SU-DHL-6 (cell line): ENCODE measurements at regions not wholly inside any gene's neighbourhood (a gene's known extent, or its start where the extent isn't known, plus 50 kb on each side); places are given as distances from the start of the nearest gene placed in this dataset.

Experiments
- H2AFZ ChIP-seq: fragments of 200-600 bp; sonication (generic); 2 replicates; pipeline ENCODE4 v1.6.1; 2014; ENCODE audit warnings: low read depth, mild to moderate bottlenecking, moderate library complexity, mixed read lengths, antibody characterized with exemption, low read length; ENCODE audit not compliant: severe bottlenecking
- H3F3A ChIP-seq: fragments of 200-600 bp; shearing (Covaris generic); 2 replicates; pipeline ENCODE4 v1.6.0; 2016; ENCODE audit warnings: antibody characterized with exemption, mild to moderate bottlenecking; ENCODE audit not compliant: insufficient read depth
- H3K27ac ChIP-seq: fragments of 200-600 bp; sonication (generic); 2 replicates; pipeline ENCODE4 v1.5.1; 2016; ENCODE audit warnings: low read depth, mild to moderate bottlenecking, low read length, moderate library complexity, mixed read lengths
- H3K27me3 ChIP-seq: fragments of 200-600 bp; sonication (generic), shearing (Covaris generic); 2 replicates; pipeline ENCODE4 v1.6.0; 2014; ENCODE audit warnings: mild to moderate bottlenecking, low read length
- H3K36me3 ChIP-seq: fragments of 200-600 bp; sonication (generic); 2 replicates; pipeline ENCODE4 v1.6.1; 2014; ENCODE audit warnings: mild to moderate bottlenecking, low read length, mixed read lengths
- H3K4me2 ChIP-seq: fragments of 300-600, 200-600 bp; shearing (Covaris generic), sonication (generic); 2 replicates; pipeline ENCODE4 v1.6.0; 2014; ENCODE audit warnings: low read length, low read depth, mild to moderate bottlenecking; ENCODE audit not compliant: poor library complexity, severe bottlenecking
- H3K4me3 ChIP-seq: fragments of 200-600 bp; sonication (generic); 2 replicates; pipeline ENCODE4 v1.5.1; 2014; ENCODE audit warnings: antibody characterized with exemption, low read length, mild to moderate bottlenecking, mixed read lengths; ENCODE audit not compliant: insufficient read depth, poor library complexity, severe bottlenecking
- H3K79me2 ChIP-seq: fragments of 200-600 bp; sonication (generic); 2 replicates; pipeline ENCODE4 v1.6.1; 2014; ENCODE audit warnings: mild to moderate bottlenecking, low read length, moderate library complexity; ENCODE audit not compliant: insufficient read depth
- H3K9ac ChIP-seq: fragments of 200-600 bp; sonication (generic); 2 replicates; pipeline ENCODE4 v1.7.0; 2014; ENCODE audit warnings: mild to moderate bottlenecking, low read length
- H3K9me2 ChIP-seq: fragments of 200-600 bp; sonication (generic); replicated peaks from 2 replicates; pipeline ENCODE4 v1.6.1; 2014; ENCODE audit warnings: low read length; ENCODE audit not compliant: insufficient read depth
- H3K9me3 ChIP-seq: fragments of 200-600 bp; sonication (generic); 2 replicates; pipeline ENCODE4 v1.6.1; 2014; ENCODE audit warnings: low read length, mixed read lengths; ENCODE audit not compliant: insufficient read depth
- H4K20me1 ChIP-seq: fragments of 200-600 bp; sonication (generic); 2 replicates; pipeline ENCODE4 v1.6.1; 2014; ENCODE audit warnings: low read depth, mild to moderate bottlenecking, antibody characterized with exemption, low read length, moderate library complexity, mixed read lengths
- EZH2phosphoT487 ChIP-seq: fragments of 200-600 bp; sonication (generic), shearing (Covaris generic); conservative IDR thresholded peaks from 2 replicates; pipeline ENCODE4 v1.6.1; 2018; ENCODE audit warnings: mild to moderate bottlenecking, antibody characterized with exemption, low read length, moderate library complexity, mixed read lengths
- TF ChIP-seq, protein P1 (sequence below): fragments of 200-600 bp; sonication (generic); IDR thresholded peaks from one replicate; pipeline ENCODE4 v1.5.1; 2017; ENCODE audit warnings: antibody characterized with exemption, mild to moderate bottlenecking, low read length, moderate library complexity; ENCODE audit not compliant: insufficient read depth, poor library complexity, severe bottlenecking

DNA sequence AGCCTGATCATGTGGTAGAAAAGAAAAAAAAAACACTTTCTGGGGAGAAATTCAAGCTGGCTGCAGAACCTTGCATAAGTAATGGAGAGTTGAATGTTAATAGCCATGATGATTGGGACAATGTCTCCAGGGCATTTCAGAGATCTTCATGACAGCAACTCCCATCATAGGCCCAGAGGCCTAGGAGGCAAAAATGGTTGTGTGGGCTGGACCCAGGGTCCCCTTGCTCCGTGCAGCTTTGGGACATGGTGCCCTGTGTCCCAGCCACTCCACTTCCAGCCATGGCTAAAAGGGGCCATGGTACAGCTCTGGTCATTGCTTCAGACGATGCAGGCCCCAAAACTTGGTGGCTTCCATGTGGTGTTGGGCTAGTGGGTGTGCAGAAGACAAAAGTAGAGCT, 1170.9 kb downstream of the C4orf33 start:
- H3F3A ChIP-seq, result no peaks in the 10 kb centered on the region
- no peak overlapping the region for H3K4me3 ChIP-seq
- no peaks in the 10 kb centered on the region for H3K79me2 ChIP-seq
- TF ChIP-seq EZH2phosphoT487, result no peak
- TF ChIP-seq, protein P1, sequence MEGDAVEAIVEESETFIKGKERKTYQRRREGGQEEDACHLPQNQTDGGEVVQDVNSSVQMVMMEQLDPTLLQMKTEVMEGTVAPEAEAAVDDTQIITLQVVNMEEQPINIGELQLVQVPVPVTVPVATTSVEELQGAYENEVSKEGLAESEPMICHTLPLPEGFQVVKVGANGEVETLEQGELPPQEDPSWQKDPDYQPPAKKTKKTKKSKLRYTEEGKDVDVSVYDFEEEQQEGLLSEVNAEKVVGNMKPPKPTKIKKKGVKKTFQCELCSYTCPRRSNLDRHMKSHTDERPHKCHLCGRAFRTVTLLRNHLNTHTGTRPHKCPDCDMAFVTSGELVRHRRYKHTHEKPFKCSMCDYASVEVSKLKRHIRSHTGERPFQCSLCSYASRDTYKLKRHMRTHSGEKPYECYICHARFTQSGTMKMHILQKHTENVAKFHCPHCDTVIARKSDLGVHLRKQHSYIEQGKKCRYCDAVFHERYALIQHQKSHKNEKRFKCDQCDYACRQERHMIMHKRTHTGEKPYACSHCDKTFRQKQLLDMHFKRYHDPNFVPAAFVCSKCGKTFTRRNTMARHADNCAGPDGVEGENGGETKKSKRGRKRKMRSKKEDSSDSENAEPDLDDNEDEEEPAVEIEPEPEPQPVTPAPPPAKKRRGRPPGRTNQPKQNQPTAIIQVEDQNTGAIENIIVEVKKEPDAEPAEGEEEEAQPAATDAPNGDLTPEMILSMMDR, result no peak
- H3K9me3 ChIP-seq, result no peaks in the 10 kb centered on the region
- no peak overlapping the region for H3K9ac ChIP-seq
- H3K9me2 ChIP-seq, result no peaks in the 10 kb centered on the region
- H3K4me2 ChIP-seq, result no peak overlapping the region
- H3K36me3 ChIP-seq, result no peaks in the 10 kb centered on the region
- H3K27me3 ChIP-seq, result no peaks in the 10 kb centered on the region
- no peaks in the 10 kb centered on the region for H4K20me1 ChIP-seq
- no peak overlapping the region for H3K27ac ChIP-seq
- no peak overlapping the region for H2AFZ ChIP-seq

DNA sequence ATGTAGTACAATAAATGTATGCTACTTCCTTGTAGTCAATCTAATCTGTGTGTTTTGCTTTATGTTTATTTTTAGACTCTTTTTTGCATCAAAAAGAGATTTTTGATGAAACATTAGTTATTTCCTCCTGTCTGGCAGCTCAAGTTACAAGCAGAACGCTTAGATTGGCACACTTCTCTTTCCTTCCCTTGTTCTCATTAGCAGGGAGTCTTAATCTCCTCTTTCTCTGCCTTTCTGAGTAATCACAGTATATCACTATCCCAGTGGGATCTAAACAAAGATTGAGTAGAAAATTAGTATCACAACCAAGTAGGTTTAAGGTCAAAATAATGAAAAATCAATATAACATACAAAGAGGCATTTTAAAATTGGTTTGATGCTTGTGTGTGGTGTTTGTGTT, 1192.6 kb downstream of the C4orf33 start:
- Histone ChIP-seq H3K4me3 (no peak overlapping the region), H3K9ac (no peak overlapping the region), H3K27ac (no peak overlapping the region), H3F3A (no peaks in the 10 kb centered on the region), H3K27me3 (no peaks in the 10 kb centered on the region), H3K79me2 (no peaks in the 10 kb centered on the region), H3K9me2 (no peaks in the 10 kb centered on the region), H3K9me3 (no peaks in the 10 kb centered on the region), H4K20me1 (no peaks in the 10 kb centered on the region), H3K4me2 (no peak overlapping the region), H3K36me3 (no peaks in the 10 kb centered on the region), H2AFZ (no peak overlapping the region)
- TF ChIP-seq EZH2phosphoT487, result no peak
- TF ChIP-seq, protein P1, result no peak

DNA sequence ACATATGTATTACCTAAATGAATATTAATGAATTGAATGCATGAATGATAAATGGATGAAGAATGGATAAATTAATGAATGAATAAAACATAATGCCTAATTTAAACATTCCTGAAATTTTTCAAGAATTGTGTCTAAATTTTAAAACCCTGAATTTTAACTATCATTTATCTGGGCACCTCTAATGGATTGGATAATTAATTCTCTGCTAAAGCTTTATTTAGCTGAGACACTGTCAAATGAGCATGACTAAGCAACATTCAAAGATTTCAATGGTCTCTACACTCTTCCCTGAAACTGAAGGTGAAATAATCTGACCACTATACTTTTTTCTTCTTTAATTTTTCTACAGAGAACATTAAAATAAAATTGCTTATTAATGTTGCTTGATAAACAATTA, 1197.7 kb downstream of the C4orf33 start:
- H3K9me3 ChIP-seq, result no peaks in the 10 kb centered on the region
- H3K36me3 ChIP-seq, result no peaks in the 10 kb centered on the region
- H3F3A ChIP-seq, result no peaks in the 10 kb centered on the region
- no peak overlapping the region for H3K27ac ChIP-seq
- no peak overlapping the region for H3K4me2 ChIP-seq
- TF ChIP-seq, protein P1, result no peak
- TF ChIP-seq EZH2phosphoT487, result no peak
- H4K20me1 ChIP-seq, result no peaks in the 10 kb centered on the region
- H3K27me3 ChIP-seq, result no peaks in the 10 kb centered on the region
- H3K9ac ChIP-seq, result no peak overlapping the region
- H3K4me3 ChIP-seq, result no peak overlapping the region
- H3K9me2 ChIP-seq, result no peaks in the 10 kb centered on the region
- H2AFZ ChIP-seq, result no peak overlapping the region
- no peaks in the 10 kb centered on the region for H3K79me2 ChIP-seq

DNA sequence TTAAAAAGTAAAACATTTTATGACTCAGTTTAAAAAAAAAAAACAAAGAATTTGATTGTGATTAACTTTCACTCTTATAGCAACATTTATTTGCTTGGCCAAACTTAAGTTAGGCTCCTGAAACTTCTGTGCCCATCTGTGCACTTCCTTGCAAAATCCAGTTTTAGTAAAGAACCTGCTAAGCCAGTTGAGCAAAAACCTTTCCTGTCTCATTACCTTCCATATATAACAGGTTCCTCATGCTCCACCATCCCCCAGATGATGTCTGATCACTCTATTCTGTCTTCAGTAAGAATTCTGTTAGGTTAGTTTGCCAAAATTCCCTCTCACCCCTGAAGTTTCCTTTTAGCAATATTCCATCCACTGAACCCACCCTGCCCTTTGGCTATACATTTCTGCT, 1200.5 kb downstream of the C4orf33 start:
- H3K36me3 ChIP-seq, result no peaks in the 10 kb centered on the region
- H3F3A ChIP-seq, result no peaks in the 10 kb centered on the region
- no peak overlapping the region for H3K9ac ChIP-seq
- no peaks in the 10 kb centered on the region for H3K9me2 ChIP-seq
- no peaks in the 10 kb centered on the region for H3K27me3 ChIP-seq
- no peak overlapping the region for H3K27ac ChIP-seq
- TF ChIP-seq, protein P1, result no peak
- no peak for TF ChIP-seq EZH2phosphoT487
- H4K20me1 ChIP-seq, result no peaks in the 10 kb centered on the region
- H3K79me2 ChIP-seq, result no peaks in the 10 kb centered on the region
- no peak overlapping the region for H3K4me2 ChIP-seq
- no peak overlapping the region for H2AFZ ChIP-seq
- H3K4me3 ChIP-seq, result no peak overlapping the region
- no peaks in the 10 kb centered on the region for H3K9me3 ChIP-seq
